ENCODE measurements at regions not wholly inside any gene's neighbourhood (a gene's known extent, or its start where the extent isn't known, plus 50 kb on each side); places are given as distances from the start of the nearest gene placed in this dataset.

DNA sequence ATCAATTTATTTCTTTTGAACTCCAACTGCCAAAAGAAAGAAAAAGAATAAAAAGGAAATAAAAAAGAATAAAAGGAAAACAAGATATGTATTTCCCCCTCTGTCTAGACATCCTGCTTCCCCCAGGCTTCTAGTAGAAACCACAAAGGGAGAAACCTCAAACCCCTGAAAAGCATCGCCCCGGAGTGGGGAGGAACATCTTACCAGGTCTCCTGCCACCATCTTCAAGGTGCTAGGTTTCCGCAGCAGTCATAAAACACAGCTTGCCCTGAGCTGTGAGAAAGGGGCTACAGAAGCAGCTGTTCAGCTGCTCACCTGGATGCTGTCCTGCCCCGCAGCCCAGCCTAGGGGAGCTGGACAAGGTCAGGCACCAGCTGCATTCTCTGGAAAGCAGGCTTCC lies 487.7 kb downstream of the GADD45G start:
- H3K27ac ChIP-seq (ENCODE audit: control insufficient read depth, insufficient read depth) = no peak overlapping the region
- ChIA-PET CTCF (no interaction called here), RAD21 (ENCODE audit: unreplicated experiment) (interaction anchor here (1.0 to 4.6 kb wide), 2 partner anchors 9 to 490 kb away, joined by 3 to 38 read pairs; no protein-coding TSS in a partner anchor), POLR2A (no interaction called here), SMC1A (ENCODE audit: uncharacterized antibody, unreplicated experiment) (interaction anchor here (1.2 kb wide), 1 partner anchor 33 kb away, joined by 3 read pairs; no protein-coding TSS in a partner anchor)
- FAIRE-seq (no peak), DNase-seq (ENCODE audit: low read depth, low spot score) (no peak), ATAC-seq (no peak)
- no peaks in the 10 kb centered on the region for H4K20me1 ChIP-seq (ENCODE audit: control insufficient read depth, insufficient read depth)
- BruUV-seq (replicated peaks) = no TSS peak
- WGBS (ENCODE audit: insufficient coverage, insufficient replicate concordance, low lambda C conversion rate, missing lambda C conversion rate) = 24% methylated on average over 4 of the region's 4 CpGs
- H2AFZ ChIP-seq (ENCODE audit: control insufficient read depth, low read depth, low read length) = no peak overlapping the region
- no peak overlapping the region for H3K4me2 ChIP-seq (ENCODE audit: control insufficient read depth, insufficient read depth)
- H3K27me3 ChIP-seq (replicated peaks in 1 of 2; ENCODE audit: control insufficient read depth in 2 of 2, insufficient read depth in 2 of 2, low read length in 1 of 2) = no peaks in the 10 kb centered on the region; a peak in 1 of 4 replicates
- H3K79me2 ChIP-seq (ENCODE audit: control insufficient read depth, insufficient read depth, low read length) = no peaks in the 10 kb centered on the region
- intact Hi-C loops (cut with micrococcal nuclease; ENCODE audit: unreplicated experiment) (no loop called here), in situ Hi-C loops (cut with MboI) (no loop called here)
- H3K4me3 ChIP-seq = no peak overlapping the region
- peaks cover 3% of the 10 kb centered on the region; the same call in 1 of the 2 replicates for H3K4me1 ChIP-seq (ENCODE audit: control insufficient read depth, insufficient read depth, low read length)
- no peaks in the 10 kb centered on the region for H3K36me3 ChIP-seq (ENCODE audit: control insufficient read depth in 2 of 2, insufficient read depth in 2 of 2, low read length in 1 of 2)
- H3K9ac ChIP-seq (ENCODE audit: control insufficient read depth, insufficient read depth, low read length) = no peak overlapping the region
- H3K9me3 ChIP-seq (replicated peaks; ENCODE audit: control insufficient read depth, insufficient read depth, low read length) = no peaks in the 10 kb centered on the region
- TF ChIP-seq, protein P1, sequence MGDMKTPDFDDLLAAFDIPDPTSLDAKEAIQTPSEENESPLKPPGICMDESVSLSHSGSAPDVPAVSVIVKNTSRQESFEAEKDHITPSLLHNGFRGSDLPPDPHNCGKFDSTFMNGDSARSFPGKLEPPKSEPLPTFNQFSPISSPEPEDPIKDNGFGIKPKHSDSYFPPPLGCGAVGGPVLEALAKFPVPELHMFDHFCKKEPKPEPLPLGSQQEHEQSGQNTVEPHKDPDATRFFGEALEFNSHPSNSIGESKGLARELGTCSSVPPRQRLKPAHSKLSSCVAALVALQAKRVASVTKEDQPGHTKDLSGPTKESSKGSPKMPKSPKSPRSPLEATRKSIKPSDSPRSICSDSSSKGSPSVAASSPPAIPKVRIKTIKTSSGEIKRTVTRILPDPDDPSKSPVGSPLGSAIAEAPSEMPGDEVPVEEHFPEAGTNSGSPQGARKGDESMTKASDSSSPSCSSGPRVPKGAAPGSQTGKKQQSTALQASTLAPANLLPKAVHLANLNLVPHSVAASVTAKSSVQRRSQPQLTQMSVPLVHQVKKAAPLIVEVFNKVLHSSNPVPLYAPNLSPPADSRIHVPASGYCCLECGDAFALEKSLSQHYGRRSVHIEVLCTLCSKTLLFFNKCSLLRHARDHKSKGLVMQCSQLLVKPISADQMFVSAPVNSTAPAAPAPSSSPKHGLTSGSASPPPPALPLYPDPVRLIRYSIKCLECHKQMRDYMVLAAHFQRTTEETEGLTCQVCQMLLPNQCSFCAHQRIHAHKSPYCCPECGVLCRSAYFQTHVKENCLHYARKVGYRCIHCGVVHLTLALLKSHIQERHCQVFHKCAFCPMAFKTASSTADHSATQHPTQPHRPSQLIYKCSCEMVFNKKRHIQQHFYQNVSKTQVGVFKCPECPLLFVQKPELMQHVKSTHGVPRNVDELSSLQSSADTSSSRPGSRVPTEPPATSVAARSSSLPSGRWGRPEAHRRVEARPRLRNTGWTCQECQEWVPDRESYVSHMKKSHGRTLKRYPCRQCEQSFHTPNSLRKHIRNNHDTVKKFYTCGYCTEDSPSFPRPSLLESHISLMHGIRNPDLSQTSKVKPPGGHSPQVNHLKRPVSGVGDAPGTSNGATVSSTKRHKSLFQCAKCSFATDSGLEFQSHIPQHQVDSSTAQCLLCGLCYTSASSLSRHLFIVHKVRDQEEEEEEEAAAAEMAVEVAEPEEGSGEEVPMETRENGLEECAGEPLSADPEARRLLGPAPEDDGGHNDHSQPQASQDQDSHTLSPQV (IDR thresholded peaks at IDR 0.05) = no peak
- no peak for TF ChIP-seq DPF2 (IDR thresholded peaks at IDR 0.05)
- no peak for TF ChIP-seq ESRRA (IDR thresholded peaks at IDR 0.05; ENCODE audit: low read length)
- TF ChIP-seq LARP7 (IDR thresholded peaks at IDR 0.05) = no peak
- TF ChIP-seq, protein P2, sequence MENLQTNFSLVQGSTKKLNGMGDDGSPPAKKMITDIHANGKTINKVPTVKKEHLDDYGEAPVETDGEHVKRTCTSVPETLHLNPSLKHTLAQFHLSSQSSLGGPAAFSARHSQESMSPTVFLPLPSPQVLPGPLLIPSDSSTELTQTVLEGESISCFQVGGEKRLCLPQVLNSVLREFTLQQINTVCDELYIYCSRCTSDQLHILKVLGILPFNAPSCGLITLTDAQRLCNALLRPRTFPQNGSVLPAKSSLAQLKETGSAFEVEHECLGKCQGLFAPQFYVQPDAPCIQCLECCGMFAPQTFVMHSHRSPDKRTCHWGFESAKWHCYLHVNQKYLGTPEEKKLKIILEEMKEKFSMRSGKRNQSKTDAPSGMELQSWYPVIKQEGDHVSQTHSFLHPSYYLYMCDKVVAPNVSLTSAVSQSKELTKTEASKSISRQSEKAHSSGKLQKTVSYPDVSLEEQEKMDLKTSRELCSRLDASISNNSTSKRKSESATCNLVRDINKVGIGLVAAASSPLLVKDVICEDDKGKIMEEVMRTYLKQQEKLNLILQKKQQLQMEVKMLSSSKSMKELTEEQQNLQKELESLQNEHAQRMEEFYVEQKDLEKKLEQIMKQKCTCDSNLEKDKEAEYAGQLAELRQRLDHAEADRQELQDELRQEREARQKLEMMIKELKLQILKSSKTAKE (IDR thresholded peaks at IDR 0.05; ENCODE audit: low read depth, poor library complexity, severe bottlenecking) = no peak
- TF ChIP-seq, protein P3, sequence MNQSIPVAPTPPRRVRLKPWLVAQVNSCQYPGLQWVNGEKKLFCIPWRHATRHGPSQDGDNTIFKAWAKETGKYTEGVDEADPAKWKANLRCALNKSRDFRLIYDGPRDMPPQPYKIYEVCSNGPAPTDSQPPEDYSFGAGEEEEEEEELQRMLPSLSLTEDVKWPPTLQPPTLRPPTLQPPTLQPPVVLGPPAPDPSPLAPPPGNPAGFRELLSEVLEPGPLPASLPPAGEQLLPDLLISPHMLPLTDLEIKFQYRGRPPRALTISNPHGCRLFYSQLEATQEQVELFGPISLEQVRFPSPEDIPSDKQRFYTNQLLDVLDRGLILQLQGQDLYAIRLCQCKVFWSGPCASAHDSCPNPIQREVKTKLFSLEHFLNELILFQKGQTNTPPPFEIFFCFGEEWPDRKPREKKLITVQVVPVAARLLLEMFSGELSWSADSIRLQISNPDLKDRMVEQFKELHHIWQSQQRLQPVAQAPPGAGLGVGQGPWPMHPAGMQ (IDR thresholded peaks at IDR 0.05; ENCODE audit: borderline replicate concordance) = no peak
- TF ChIP-seq HDAC6 (IDR thresholded peaks at IDR 0.05; ENCODE audit: unreplicated experiment) = no peak
- no peak for TF ChIP-seq ZNF622 (IDR thresholded peaks at IDR 0.05)
- TF ChIP-seq NR2C1 (IDR thresholded peaks at IDR 0.05) = no peak
- no peak for TF ChIP-seq CBFB (IDR thresholded peaks at IDR 0.05; ENCODE audit: low read depth)
- TF ChIP-seq, protein P4, sequence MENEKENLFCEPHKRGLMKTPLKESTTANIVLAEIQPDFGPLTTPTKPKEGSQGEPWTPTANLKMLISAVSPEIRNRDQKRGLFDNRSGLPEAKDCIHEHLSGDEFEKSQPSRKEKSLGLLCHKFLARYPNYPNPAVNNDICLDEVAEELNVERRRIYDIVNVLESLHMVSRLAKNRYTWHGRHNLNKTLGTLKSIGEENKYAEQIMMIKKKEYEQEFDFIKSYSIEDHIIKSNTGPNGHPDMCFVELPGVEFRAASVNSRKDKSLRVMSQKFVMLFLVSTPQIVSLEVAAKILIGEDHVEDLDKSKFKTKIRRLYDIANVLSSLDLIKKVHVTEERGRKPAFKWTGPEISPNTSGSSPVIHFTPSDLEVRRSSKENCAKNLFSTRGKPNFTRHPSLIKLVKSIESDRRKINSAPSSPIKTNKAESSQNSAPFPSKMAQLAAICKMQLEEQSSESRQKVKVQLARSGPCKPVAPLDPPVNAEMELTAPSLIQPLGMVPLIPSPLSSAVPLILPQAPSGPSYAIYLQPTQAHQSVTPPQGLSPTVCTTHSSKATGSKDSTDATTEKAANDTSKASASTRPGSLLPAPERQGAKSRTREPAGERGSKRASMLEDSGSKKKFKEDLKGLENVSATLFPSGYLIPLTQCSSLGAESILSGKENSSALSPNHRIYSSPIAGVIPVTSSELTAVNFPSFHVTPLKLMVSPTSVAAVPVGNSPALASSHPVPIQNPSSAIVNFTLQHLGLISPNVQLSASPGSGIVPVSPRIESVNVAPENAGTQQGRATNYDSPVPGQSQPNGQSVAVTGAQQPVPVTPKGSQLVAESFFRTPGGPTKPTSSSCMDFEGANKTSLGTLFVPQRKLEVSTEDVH (IDR thresholded peaks at IDR 0.05; ENCODE audit: low read depth, partially characterized antibody) = no peak
